ENCODE measurements at regions not wholly inside any gene's neighbourhood (a gene's known extent, or its start where the extent isn't known, plus 50 kb on each side); places are given as distances from the start of the nearest gene placed in this dataset.

- TF ChIP-seq CTCF (IDR thresholded peaks at IDR 0.05; ENCODE audit: unreplicated experiment): no peak
- intact Hi-C loops (cut with micrococcal nuclease; ENCODE audit: unreplicated experiment): no loop called here
Observed at GRCh38 chr7:34417781-34418180, 240.2 kb upstream of the NPSR1 start.

GRCh38 chr7:34421526-34421925, 236.5 kb upstream of the NPSR1 start:
- intact Hi-C loops (cut with micrococcal nuclease; ENCODE audit: unreplicated experiment): loop anchor here (10.0 kb wide), 1 partner anchor 1237 kb away; no protein-coding TSS in a partner anchor
- H3K4me3 Mint-ChIP-seq (ENCODE audit: low read depth, unreplicated experiment): no peak overlapping the region
- BruUV-seq (replicated peaks): no TSS peak
- no peaks in the 10 kb centered on the region for H3K27me3 Mint-ChIP-seq (ENCODE audit: unreplicated experiment)
- no peaks in the 10 kb centered on the region for H3K9me3 Mint-ChIP-seq (ENCODE audit: low read depth, unreplicated experiment)
- no peaks in the 10 kb centered on the region for H3K36me3 Mint-ChIP-seq (ENCODE audit: insufficient read depth, unreplicated experiment)
- H3K4me1 Mint-ChIP-seq (ENCODE audit: low read depth, unreplicated experiment): peaks cover 15% of the 10 kb centered on the region
- no peak overlapping the region for H3K27ac Mint-ChIP-seq (ENCODE audit: unreplicated experiment)
- no peak for TF ChIP-seq CTCF (IDR thresholded peaks at IDR 0.05; ENCODE audit: unreplicated experiment)
- DNase-seq: no peak
- CTCF ChIA-PET: no interaction called here

More at GRCh38 chr7:34417781-34418180, 240.2 kb upstream of the NPSR1 start:
- Mint-ChIP-seq H3K36me3 (ENCODE audit: insufficient read depth, unreplicated experiment) (no peaks in the 10 kb centered on the region), H3K4me1 (ENCODE audit: low read depth, unreplicated experiment) (no peaks in the 10 kb centered on the region), H3K9me3 (ENCODE audit: low read depth, unreplicated experiment) (no peaks in the 10 kb centered on the region), H3K27ac (ENCODE audit: unreplicated experiment) (no peak overlapping the region), H3K27me3 (ENCODE audit: unreplicated experiment) (no peaks in the 10 kb centered on the region), H3K4me3 (ENCODE audit: low read depth, unreplicated experiment) (no peak overlapping the region)
- no peak for DNase-seq
- no TSS peak for BruUV-seq (replicated peaks)
- CTCF ChIA-PET: interaction anchor here (0.6 to 1.1 kb wide), 2 partner anchors 76 to 97 kb away, joined by 3 to 5 read pairs; no protein-coding TSS in a partner anchor

- CTCF ChIA-PET: interaction anchor here (1.0 to 2.6 kb wide), 2 partner anchors 14 to 104 kb away, joined by 4 to 6 read pairs; no protein-coding TSS in a partner anchor
- intact Hi-C loops (cut with micrococcal nuclease; ENCODE audit: unreplicated experiment): loop anchor here (10.0 kb wide), 1 partner anchor 1240 kb away; no protein-coding TSS in a partner anchor
- H3K36me3 Mint-ChIP-seq (ENCODE audit: insufficient read depth, unreplicated experiment): no peaks in the 10 kb centered on the region
- no peaks in the 10 kb centered on the region for H3K9me3 Mint-ChIP-seq (ENCODE audit: low read depth, unreplicated experiment)
- H3K27me3 Mint-ChIP-seq (ENCODE audit: unreplicated experiment): peaks cover under 1% of the 10 kb centered on the region
- no peak overlapping the region for H3K4me3 Mint-ChIP-seq (ENCODE audit: low read depth, unreplicated experiment)
- DNase-seq: no peak
- peaks cover 16% of the 10 kb centered on the region for H3K4me1 Mint-ChIP-seq (ENCODE audit: low read depth, unreplicated experiment)
- no TSS peak for BruUV-seq (replicated peaks)
- no peak for TF ChIP-seq CTCF (IDR thresholded peaks at IDR 0.05; ENCODE audit: unreplicated experiment)
- no peak overlapping the region for H3K27ac Mint-ChIP-seq (ENCODE audit: unreplicated experiment)
Observed at GRCh38 chr7:34425194-34425593, 232.8 kb upstream of the NPSR1 start.

- intact Hi-C loops (cut with micrococcal nuclease; ENCODE audit: unreplicated experiment): loop anchor here (10.0 kb wide), 1 partner anchor 1241 kb away; no protein-coding TSS in a partner anchor
- no TSS peak for BruUV-seq (replicated peaks)
- no peak for TF ChIP-seq CTCF (IDR thresholded peaks at IDR 0.05; ENCODE audit: unreplicated experiment)
- Mint-ChIP-seq H3K4me1 (ENCODE audit: low read depth, unreplicated experiment) (peaks cover 23% of the 10 kb centered on the region), H3K4me3 (ENCODE audit: low read depth, unreplicated experiment) (no peak overlapping the region), H3K27ac (ENCODE audit: unreplicated experiment) (no peak overlapping the region), H3K9me3 (ENCODE audit: low read depth, unreplicated experiment) (peaks cover 2% of the 10 kb centered on the region), H3K27me3 (ENCODE audit: unreplicated experiment) (peaks cover 7% of the 10 kb centered on the region), H3K36me3 (ENCODE audit: insufficient read depth, unreplicated experiment) (no peaks in the 10 kb centered on the region)
- no peak for DNase-seq
- CTCF ChIA-PET: interaction anchor here (1.0 to 2.6 kb wide), 2 partner anchors 14 to 105 kb away, joined by 4 to 6 read pairs; no protein-coding TSS in a partner anchor
Observed at GRCh38 chr7:34425631-34426384, 232.2 kb upstream of the NPSR1 start.

Measured in Calu3 (cell line).